Epithelial cell of proximal tubule (primary cell): ENCODE measurements at regions not wholly inside any gene's neighbourhood (a gene's known extent, or its start where the extent isn't known, plus 50 kb on each side); places are given as distances from the start of the nearest gene placed in this dataset.

Experiments used
- DNase-seq: peaks from one replicate; pipeline ENCODE4 v3.0.0-alpha.2; 2011; ENCODE audit warnings: low read depth
- H3K4me3 ChIP-seq: 2 replicates; pipeline ENCODE4 v1.5.1; 2011; ENCODE audit warnings: low read depth, mild to moderate bottlenecking, low read length
- CTCF ChIP-seq: conservative IDR thresholded peaks from 2 replicates; pipeline ENCODE4 v1.5.1; 2012; ENCODE audit warnings: low read depth, mild to moderate bottlenecking, low read length

- TF ChIP-seq CTCF, result no peak
- DNase-seq, result no peak
Measured at GRCh38 chr1:187665483-187665882, 836.7 kb downstream of the PLA2G4A start.

GRCh38 chr1:187680823-187681222 lies 852.1 kb downstream of the PLA2G4A start:
- no peak overlapping the region for H3K4me3 ChIP-seq
- TF ChIP-seq CTCF, result no peak
- no peak for DNase-seq

More at GRCh38 chr1:187665483-187665882, 836.7 kb downstream of the PLA2G4A start:
- no peak overlapping the region for H3K4me3 ChIP-seq

- no peak for DNase-seq
- TF ChIP-seq CTCF, result no peak
- H3K4me3 ChIP-seq, result no peak overlapping the region
Measured at GRCh38 chr1:187682112-187682511, 853.4 kb downstream of the PLA2G4A start.

- H3K4me3 ChIP-seq, result no peak overlapping the region
- DNase-seq, result no peak
- no peak for TF ChIP-seq CTCF
Measured at GRCh38 chr1:187685333-187685732, 856.6 kb downstream of the PLA2G4A start.

GRCh38 chr1:187689129-187689528 lies 860.4 kb downstream of the PLA2G4A start:
- no peak for DNase-seq
- H3K4me3 ChIP-seq, result no peak overlapping the region

GRCh38 chr1:187691439-187691838 lies 862.7 kb downstream of the PLA2G4A start:
- peak; percentile 18 for DNase-seq
- TF ChIP-seq CTCF, result no peak
- H3K4me3 ChIP-seq, result no peak overlapping the region

More at GRCh38 chr1:187689129-187689528, 860.4 kb downstream of the PLA2G4A start:
- TF ChIP-seq CTCF, result no peak

- DNase-seq, result no peak
- no peak for TF ChIP-seq CTCF
- no peak overlapping the region for H3K4me3 ChIP-seq
Measured at GRCh38 chr1:187692799-187693198, 864.0 kb downstream of the PLA2G4A start.
